HG03575 (cell line): ENCODE measurements at regions not wholly inside any gene's neighbourhood (a gene's known extent, or its start where the extent isn't known, plus 50 kb on each side); places are given as distances from the start of the nearest gene placed in this dataset.

Experiments used
- ATAC-seq: cut with Tn5 transposase; IDR thresholded peaks from one replicate; pipeline ENCODE4 v1.9.1; 2021; ENCODE audit not compliant: unreplicated experiment, insufficient number of reproducible peaks, low FRiP score; ENCODE audit errors: extremely low read depth

DNA sequence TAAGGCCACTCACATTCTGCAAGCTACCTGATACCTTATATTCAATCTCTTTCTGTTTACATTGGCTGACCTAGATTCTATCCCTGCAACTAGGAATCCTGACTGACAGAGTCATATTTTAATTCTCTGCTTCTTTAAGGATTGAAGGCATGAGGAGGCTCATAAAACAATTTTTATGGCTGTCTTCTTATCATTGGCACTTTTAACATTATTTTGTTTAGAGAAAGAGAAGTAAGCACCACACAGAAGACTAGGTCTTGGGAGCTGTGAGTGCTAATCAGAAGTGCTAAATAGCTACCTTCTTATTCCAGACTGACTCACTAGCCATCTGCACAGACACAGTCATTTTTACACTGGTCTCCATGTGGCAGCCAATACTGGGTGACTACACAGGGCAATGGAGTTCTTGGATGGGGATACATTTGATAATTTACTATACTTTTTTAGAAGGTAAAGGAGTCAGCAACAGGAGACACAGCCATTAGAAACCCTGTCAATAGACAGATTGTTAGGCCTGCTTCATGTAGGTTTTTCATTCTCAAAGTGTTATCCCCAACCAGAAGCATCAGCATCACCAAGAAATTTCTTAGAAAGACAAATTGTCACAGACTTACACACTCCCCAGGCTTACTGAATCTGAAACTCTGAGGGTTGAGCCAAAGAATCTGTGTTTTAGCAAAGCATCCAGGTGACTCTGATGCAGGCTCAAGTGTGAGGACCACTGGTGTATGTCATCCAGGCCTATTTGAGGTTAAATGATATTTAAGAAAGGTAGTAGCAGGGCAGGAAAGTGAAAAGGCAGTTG, 214.1 kb downstream of the DUSP6 start:
- no peak for ATAC-seq

DNA sequence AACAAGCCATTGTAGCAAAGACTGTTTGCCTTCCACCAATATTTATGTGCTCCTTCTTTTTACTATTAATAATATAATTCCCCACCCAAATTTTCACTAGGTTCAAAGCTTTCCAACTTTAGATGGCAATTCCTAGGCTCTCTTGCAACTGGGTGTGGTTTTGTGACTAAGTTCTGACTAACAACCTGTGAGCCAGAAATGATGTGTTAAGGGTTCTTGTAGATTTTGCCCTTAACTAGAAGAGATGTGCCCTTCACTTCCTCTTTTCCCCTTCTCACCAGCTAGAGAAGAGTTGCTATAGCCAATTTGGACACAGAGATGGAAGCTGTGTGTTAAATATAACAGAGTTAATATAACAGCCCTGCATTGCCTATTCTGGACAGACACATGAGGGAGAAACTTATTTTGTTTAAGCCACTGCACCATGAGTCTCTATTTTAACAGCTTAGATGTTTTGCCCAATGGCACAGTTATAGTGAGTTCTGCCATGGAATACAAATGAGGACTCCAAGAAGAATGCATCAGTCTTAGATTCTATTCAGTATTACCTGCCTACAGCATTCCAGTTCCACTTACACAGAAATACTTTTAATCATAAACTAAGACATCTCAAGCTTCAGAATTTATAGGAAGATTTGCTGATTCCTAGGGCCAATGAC, 216.2 kb downstream of the DUSP6 start:
- ATAC-seq: no peak

DNA sequence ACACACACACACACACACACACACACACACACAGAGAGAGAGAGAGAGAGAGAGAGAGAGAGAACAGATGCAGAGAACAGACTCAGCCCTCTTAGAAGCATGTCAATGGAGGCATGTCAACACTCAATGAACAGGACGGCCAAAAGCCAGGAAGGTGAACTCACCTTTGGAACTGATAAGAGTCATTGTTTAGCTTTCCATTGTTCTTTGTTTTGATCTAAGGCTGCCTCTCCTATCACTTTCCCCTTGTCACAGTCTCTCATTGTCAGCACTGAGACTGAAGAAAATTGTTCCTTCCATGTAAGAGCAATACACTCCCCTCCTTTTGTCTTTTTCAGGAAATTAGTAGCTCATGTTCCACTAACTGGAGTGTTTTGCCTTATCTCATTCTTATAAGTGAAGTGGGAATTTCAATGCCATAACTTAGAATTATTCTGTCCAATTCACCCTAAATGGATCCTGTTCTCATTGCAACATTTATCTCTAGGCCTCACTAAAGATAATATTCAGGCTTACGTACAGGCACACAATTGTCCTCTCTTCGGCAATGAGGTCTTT, 218.0 kb downstream of the DUSP6 start:
- no peak for ATAC-seq

DNA sequence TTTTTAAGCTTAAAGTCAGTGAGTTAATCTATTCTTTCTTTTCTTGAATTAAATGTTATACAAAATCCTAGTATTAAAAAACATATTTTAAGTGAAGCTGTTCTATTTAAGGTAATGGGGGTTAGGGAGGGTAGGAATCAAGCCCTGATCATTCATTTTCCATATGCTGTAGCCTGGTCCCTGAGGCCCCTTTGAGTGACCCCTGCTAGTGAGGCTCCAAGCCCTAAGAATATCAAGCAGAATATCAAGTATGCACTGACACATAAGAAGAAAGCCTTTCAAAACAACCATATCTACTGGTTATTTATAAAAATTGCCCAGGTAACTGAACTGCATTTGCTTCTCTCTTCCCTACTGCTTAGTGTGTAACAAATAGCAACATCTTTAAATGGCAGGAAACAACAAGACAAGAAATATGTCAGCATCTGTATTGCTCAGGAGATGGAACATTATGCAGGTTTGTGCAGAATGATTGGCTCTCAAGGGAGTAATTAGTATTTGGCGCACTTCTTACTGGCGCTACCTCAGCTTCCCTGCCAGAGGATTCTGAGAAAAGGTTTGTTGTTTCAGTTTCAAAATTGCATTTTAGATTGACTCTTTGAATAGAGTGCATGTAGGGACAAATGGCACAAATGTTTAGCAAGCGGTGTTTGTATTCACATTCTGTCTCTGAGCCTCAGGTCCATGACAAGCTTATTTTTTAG, 223.0 kb downstream of the DUSP6 start:
- no peak for ATAC-seq

DNA sequence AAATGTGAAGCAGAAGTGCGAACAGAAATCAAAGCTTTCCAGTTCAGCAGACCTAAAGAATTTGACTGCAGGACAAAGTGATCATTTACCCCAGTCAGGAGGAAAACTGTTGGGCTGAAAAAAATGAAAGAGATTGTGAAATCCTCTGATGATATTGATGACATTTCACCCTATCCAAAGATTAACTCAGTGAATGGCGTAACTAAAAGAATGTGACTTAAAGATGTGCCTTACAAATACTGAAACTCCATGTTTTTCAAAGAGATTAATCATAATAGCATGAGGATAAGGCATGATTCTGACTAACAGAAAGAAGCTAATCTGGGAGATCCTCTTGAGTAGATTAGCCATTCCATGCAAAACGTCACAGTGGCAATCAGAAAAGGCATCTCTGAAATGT, 225.6 kb downstream of the DUSP6 start:
- ATAC-seq: no peak

DNA sequence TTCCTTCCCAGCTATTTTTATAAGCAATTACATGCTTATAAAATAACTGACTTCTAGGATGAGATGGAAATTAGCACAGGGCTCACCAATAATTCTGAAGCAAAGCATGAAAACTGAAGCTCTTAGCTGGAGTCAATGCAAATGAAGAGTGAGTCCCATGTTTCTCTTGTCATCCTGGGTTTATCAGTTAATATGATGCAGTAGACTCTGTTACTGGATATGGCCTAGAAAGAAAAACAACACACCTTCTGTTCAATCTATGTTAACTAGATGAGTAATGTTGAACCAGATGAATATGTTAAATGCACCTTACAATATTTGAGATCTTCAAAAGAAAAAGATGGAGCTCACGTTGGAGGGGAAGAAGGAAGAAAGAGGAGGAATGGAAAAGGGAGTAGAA, 229.4 kb downstream of the DUSP6 start:
- ATAC-seq: no peak

DNA sequence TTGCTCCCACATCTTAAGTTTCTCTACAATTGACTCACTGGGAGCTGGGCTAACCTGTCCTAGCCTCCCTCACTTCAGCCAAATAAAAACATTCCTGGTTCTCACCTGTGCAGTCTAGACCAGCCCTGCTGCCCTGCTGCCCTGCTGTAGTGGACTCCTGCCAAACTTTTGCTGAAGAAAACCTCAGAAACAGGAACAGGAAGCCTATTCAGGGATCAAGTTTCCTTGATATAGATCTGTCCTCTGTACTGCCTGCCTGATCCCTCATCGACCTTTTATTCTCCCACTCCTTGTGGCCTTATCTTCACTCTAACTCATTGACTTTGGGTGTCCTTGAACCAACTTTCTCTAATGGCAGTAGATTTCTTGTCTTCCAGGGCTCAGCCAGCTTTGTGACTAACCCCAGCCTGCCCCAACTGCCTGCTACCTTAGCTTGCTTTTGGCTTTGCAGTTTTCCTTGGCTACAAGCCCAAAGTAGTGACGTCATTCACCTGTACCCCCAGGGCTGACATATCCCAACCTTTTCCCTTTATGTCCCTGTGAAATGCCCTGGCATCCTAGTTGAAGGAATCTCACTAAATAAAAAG, 234.8 kb downstream of the DUSP6 start:
- ATAC-seq: no peak

DNA sequence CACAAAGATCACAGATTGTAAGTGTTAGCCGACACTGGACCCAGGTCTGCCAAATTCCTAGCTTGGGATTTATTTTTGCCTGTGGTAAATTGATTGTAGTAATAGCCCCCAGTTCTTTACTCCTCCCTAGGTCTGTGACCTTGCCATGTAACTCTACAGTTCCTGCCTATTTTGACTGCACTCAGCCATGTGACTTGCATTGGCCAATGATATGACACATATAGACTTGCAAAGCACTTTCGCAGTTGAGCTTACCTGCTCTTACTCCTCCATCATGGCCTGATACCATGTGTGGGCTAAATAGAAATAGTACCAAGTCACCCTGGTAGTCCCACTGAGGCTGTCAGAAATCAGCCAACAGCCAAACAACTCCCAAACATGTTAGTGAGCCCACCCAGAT, 240.3 kb downstream of the DUSP6 start:
- no peak for ATAC-seq

DNA sequence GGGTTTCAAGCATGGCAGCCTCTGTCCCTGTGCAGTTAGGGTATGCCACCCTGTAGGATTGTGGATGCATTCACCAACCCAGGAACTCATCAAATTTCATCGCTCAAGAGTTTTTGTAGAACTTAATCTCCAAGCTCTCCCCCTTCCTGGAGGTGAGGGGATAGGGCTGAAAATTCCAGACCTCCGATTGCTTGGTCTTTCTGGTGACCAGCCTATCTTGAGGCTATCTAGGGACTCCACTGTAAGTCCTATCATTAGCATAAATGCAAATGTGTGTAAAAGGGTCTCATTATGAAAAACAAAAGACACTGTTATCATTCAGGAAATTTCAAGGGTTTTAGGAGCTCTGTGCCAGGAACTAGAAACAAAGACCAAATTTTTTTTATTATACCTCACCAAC, 244.0 kb downstream of the DUSP6 start:
- no peak for ATAC-seq

DNA sequence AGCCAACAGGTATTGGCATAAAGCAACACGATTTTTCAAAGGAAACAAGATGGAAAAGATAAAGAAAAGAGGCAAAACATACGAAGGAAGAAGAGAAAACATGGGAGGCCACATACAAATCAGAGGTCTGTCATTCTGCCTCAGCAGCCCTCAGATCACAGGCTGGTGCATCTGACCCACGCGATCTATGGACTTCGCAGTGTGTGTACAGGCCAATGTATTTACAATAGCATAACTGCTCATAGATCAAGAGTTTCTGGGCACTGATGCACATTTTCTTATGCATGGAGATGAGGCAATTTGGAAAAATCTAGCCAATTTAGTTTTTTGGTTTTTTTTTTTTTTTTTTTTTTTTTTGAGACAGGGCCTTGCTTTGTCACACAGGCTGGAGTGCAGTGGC, 245.4 kb downstream of the DUSP6 start:
- ATAC-seq: no peak

DNA sequence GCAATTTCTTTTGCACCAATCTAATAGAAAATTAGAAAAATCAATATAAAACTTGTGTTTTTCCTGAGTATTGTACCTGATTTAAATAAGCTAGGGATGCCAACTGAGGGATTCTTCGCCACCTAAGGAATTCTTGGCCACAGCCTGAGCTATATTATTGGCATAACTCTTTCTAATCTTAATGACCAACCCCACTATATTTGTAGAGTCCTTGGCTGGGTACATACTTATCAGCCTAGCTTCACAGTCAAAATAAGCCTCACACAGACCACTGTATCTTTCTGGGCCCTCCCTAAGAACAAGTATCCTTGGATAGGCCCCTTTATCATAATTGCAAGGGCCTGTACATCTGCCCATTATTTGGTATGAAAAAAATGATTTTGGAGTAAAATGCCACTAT, 247.1 kb downstream of the DUSP6 start:
- ATAC-seq: no peak

DNA sequence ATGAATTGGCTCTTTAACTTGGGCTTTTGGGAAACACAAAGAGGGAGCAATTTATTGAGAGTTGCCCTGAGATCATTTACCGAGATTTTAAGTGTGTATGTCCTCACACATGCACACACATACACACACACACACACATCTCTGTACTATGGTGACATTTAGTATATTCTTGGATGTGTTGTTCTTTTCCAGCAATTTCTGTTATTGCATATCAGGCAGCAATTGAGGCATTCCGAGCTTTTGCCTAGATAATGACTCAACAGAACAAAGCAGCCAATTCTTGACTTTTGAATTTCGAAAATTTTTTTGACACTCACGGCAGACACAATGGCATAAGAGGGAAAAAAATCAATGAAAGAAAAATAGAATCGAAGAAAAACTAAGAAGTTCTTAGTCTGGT, 248.5 kb downstream of the DUSP6 start:
- ATAC-seq: no peak

DNA sequence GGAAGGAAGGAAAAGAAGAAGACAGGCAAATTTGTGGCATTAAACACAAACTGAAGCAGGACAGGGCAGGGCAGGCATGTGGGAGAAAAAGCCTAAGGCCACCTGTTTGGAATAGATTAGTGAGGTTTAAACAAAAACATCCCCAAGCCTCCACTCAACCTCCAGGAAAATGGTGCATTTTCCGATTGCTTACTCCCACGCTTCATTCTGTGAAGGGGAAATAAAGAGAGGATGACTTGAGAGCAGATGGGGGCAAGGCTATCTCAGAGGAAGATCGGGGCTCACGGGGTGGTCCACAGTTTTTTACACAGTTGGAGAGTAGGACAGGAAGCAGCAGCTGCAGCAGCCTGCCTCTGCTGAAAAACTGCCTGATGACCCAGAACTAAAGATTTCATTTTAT, 250.9 kb downstream of the DUSP6 start:
- no peak for ATAC-seq

DNA sequence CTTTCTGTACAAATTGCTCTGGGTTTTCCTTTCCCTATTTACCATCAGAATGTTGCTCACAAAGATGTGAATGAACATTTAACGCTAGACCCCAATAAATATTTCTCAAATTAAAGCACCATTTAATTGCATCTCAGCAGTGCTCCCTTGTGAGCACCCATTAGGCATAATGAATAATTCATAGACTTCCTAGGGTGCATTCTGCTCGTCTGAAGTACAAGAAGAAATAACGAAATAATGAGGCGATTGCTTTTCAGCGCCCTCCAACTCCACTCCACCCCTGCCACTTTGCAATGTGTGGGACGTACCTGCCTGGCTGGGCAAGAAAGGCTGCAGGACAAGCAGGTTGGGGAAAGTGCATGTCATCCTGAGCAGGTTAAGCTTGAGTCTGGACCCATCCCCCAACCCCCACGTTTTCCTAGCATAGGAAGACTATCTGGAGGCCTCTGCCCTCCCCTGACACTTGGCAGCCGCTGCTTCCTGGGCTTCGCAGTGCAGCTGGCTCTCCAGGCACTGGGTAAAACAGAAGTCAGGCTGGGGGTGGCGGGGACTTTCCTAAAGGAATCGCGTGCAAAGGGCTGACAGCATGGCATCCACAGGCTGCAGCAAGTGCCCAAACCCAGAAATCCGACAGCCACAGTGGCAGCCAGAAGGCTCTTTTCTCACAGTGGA, 253.7 kb downstream of the DUSP6 start:
- ATAC-seq: no peak

DNA sequence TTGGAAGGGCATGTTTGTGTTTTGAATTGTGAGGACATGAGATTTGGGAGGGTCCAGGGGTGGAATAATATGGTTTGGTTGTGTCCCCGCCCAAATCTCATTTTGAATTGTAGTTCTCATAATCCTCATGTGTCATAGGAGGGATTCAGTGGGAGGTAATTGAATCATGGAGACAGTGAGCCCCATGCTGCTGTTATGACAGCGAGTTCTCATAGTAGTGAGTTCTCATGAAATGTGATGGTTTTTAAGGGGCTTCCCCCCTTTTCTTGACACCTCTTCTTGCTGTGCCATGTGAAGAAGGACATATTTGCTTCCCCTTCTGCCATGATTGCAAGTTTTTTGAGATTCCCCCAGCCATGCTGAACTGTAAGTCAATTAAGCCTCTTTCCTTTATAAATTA, 260.0 kb downstream of the DUSP6 start:
- ATAC-seq: no peak

DNA sequence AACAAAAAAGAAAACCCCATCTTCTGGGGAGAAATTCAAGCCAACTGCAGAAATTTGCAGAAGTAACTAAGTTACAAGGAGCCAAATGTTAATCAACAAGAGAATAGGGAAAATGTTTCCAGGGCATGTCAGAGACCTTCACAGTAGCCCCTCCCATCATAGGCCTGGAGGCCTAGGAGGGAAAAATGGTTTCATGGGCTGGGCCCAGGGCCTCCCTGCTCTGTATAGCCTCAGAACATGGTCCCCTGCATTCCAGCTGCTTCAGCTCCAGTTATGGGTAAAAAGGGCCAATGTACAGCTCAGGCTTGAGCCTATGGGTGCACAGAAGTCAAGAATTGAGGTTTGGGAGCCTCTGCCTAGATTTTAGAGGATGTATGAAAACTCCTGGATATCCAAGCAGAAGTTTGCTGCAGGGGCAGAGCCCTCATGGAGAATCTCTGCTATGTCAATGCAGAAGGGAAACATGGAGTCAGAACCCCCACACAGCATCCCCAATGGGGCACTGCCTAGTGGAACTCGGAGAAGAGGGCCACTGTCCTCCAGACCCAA, 260.9 kb downstream of the DUSP6 start:
- no peak for ATAC-seq

DNA sequence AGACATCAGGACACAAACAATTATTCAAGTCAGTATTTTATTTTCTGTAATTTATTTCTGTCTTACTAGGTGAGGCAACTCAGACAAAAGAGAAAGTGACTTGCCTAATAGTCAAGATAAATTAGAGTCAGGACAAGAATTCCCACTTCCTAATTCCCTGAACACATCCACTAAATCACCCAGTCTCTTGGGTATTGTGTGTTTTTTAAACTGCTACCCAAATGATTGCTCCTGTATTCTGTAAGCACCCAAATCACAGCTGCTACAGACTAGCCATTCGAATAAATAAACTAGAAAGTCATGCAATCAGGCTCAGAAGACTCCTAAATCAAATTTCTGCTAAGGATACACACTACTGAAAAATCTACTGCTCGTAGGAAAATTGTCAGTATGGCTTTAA, 263.0 kb downstream of the DUSP6 start:
- no peak for ATAC-seq

DNA sequence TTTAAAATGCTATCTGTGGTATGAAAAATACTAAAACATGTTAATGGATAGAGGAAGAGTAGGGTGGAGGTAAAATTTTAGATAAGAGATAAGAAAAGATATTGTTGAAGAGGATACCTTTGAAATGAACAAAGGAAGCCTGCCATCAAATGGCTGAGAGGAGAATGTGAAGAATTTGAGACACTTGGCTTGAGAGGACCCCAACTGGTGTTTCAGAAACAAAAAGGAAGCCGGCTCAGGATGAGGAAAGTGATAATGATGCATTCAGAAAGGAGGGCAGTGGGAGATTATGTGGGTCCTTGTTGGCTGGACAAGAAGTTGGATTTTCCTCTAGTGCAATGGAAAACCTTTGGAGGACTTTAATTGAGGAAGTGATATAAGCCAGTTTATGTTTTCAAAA, 264.4 kb downstream of the DUSP6 start:
- ATAC-seq: no peak
